ENCODE measurements at regions not wholly inside any gene's neighbourhood (a gene's known extent, or its start where the extent isn't known, plus 50 kb on each side); places are given as distances from the start of the nearest gene placed in this dataset.
A peak's percentile ranks its signal among the peaks of the same experiment; 100 is the strongest.

DNA sequence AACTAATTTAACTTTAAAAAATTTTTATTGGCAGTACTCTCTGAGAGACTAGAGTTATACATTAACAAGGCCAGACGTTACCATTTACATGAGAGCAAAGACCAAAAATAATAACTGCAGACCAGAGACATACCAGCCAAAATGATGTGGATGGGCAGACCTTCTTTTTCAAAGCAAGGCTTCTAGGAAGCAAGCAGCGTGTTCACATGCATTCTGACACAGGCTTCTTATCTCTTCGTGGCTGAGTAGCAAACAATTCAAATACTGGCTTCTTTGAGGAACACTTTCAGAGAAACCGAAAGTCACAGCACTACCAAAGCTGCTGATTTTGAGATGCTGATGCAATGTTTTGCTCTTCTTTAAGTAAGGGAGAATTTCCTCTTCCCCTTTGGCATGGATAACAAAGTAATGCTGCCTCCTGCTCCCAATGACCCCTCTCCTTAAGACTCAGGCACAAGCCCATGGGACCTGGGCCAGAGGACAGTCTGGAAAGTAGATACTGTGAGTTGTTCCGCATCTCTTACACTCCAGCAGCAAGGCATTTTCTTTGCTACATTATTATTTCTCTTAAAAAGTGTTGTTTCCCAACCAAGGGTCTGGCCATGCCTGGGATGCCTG, 181.9 kb downstream of the MREG start:
- 15% methylated on average over 5 of the region's 5 CpGs for WGBS (ENCODE audit: insufficient coverage, low coverage, low lambda C conversion rate, missing lambda C conversion rate)
- Histone ChIP-seq H3K36me3 (no peaks in the 10 kb centered on the region), H3K4me3 (peak overlapping the region in 1 of 3 donors; percentile 6), H3K27ac (peak overlapping the region; percentile 19 to 53 (median 23)), H3K9me3 (no peaks in the 10 kb centered on the region), H3K4me1 (peaks cover 0 to 57% (median 15%) of the 10 kb centered on the region in 4 donors), H3K27me3 (no peaks in the 10 kb centered on the region)
- ATAC-seq (peak; percentile 12 to 70 (median 41)), DNase-seq (no peak)
- no peak for TF ChIP-seq CTCF (IDR thresholded peaks at IDR 0.05)
- no peak for TF ChIP-seq POLR2A (IDR thresholded peaks at IDR 0.05)
- intact Hi-C loops (cut with DNase I) = no loop called here

DNA sequence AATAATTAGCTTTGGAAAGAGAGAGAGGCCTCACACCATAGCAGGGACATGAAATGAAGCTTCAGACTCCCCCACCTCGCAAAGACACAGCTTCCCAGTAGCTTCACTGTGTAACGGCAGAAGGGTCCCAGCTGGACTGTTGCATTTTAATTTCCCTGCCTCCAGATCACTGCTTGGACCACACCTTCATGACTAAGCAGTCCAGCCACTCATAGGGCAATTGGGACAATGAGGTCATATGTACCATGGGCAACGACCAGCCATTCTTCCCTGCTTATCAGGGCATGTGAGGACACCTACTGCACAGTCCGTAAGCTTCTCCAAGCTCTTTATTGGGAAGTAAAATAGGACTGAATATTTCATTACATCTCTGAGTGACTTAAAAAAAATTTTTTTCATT, 183.0 kb downstream of the MREG start:
- Histone ChIP-seq H3K4me1 (peaks cover 0 to 62% (median 15%) of the 10 kb centered on the region in 4 donors), H3K4me3 (no peak overlapping the region), H3K27me3 (no peaks in the 10 kb centered on the region), H3K27ac (peak overlapping the region in 1 of 3 donors; percentile 38), H3K36me3 (no peaks in the 10 kb centered on the region), H3K9me3 (no peaks in the 10 kb centered on the region)
- intact Hi-C loops (cut with DNase I) = no loop called here
- DNase-seq (peak in 1 of 3 donors; percentile 55), ATAC-seq (peak; percentile 47 to 76 (median 62))
- peak in 2 of 4 donors; percentile 12 to 29 for TF ChIP-seq CTCF (IDR thresholded peaks at IDR 0.05)
- no peak for TF ChIP-seq POLR2A (IDR thresholded peaks at IDR 0.05)
- WGBS (ENCODE audit: insufficient coverage, low coverage, low lambda C conversion rate, missing lambda C conversion rate) = 43% methylated on average over 4 of the region's 4 CpGs

DNA sequence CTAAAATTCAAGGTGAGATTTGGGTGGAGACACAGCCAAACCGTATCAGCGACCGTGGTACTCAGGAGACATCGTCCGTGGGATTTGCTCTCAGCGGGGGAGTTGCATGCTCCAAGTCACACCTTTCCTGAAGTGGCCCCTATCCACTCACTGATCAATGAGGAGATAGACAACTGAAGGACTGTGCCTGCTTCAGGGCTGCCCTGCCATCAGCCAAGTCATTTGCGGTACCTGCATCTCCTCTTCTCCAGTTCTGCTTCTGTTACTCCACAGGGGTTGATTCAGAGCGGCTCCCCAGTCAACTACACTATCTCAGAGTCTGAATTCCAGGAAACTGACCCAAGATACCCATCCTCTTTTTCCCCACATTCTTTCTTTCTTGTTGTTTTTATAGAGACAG, 184.1 kb downstream of the MREG start:
- no peaks in the 10 kb centered on the region for H3K36me3 ChIP-seq
- no peaks in the 10 kb centered on the region for H3K27me3 ChIP-seq
- H3K9me3 ChIP-seq = no peaks in the 10 kb centered on the region
- DNase-seq = no peak
- no peak overlapping the region for H3K27ac ChIP-seq
- intact Hi-C loops (cut with DNase I) = no loop called here
- TF ChIP-seq POLR2A (IDR thresholded peaks at IDR 0.05) (no peak), CTCF (IDR thresholded peaks at IDR 0.05) (no peak)
- no peak overlapping the region for H3K4me3 ChIP-seq
- ATAC-seq = no peak
- peaks cover 0 to 62% (median 15%) of the 10 kb centered on the region in 4 donors for H3K4me1 ChIP-seq
- 94% methylated on average over 7 of the region's 8 CpGs for WGBS (ENCODE audit: insufficient coverage, low coverage, low lambda C conversion rate, missing lambda C conversion rate)

DNA sequence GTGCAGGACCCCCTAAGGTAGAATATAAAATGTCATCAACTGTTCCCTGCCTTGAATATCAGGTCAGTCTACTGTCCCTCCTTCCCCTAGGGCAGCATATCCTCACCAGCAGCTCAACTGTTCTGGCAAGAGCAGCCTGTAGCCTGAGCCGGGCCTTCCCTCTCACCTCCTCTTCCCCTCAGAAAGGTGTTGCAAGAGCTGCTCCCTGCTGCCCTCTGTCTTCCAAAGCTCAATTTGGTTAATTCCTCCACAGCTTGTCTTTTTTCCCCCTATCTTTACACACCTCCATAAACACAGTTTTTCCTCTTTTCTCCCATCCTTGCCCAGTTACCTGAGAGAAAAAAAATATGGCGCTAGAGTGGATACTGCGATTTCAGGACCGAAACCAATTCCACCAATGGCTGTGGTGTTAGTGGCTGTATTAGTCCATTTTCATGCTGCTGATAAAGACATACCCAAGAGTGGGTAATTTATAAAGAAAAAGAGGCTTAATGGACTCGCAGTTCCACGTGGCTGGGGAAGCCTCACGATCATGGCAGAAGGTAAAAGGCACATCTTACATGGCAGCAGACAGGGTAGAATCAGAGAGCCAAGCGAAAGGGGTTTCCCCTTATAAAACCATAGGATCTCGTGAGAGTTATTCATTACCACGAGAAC, 184.7 kb downstream of the MREG start:
- intact Hi-C loops (cut with DNase I) = no loop called here
- Histone ChIP-seq H3K4me3 (no peak overlapping the region), H3K4me1 (peaks cover 0 to 56% (median 13%) of the 10 kb centered on the region in 4 donors), H3K27ac (no peak overlapping the region), H3K9me3 (no peaks in the 10 kb centered on the region), H3K36me3 (no peaks in the 10 kb centered on the region), H3K27me3 (no peaks in the 10 kb centered on the region)
- peak; percentile 65 to 80 (median 78) for DNase-seq
- ATAC-seq = peak; percentile 79 to 90 (median 81)
- 62% methylated on average over 10 of the region's 10 CpGs for WGBS (ENCODE audit: insufficient coverage, low coverage, low lambda C conversion rate, missing lambda C conversion rate)
- TF ChIP-seq POLR2A (IDR thresholded peaks at IDR 0.05) = no peak
- peak; percentile 63 to 80 (median 69) for TF ChIP-seq CTCF (IDR thresholded peaks at IDR 0.05)

Measured in right lobe of liver (tissue), 6 donors.